HEK293 (cell line): ENCODE measurements at regions not wholly inside any gene's neighbourhood (a gene's known extent, or its start where the extent isn't known, plus 50 kb on each side); places are given as distances from the start of the nearest gene placed in this dataset.

ENCODE experiments used
- CTCF ChIA-PET: fragments of 350-600 bp; formaldehyde crosslinking; extraction: SDS; loops from one replicate; lab custom pipeline; 2021; ENCODE audit warnings: antibody characterized with exemption; lab: Yijun Ruan, JAX
- POLR2A ChIA-PET: fragments of 300-600 bp; formaldehyde crosslinking; extraction: SDS; loops from one replicate; lab custom pipeline; 2020; ENCODE audit warnings: antibody characterized with exemption, inconsistent platforms; lab: Yijun Ruan, JAX
- H3K27ac ChIP-seq: fragments of 200-500 bp; sonication (Bioruptor generic); 2 replicates; pipeline ENCODE4 v1.5.1; 2014; ENCODE audit warnings: low read depth, low read length, control low read depth, inconsistent platforms; ENCODE audit errors: extremely low read depth
- H3K36me3 ChIP-seq, 2 experiments: fragments of 200-500 bp in 1 of 2; sonication (Bioruptor generic) in 1 of 2; 1 replicate in 1 of 2; 2 replicates in 1 of 2; pipeline ENCODE4 v1.5.1; 2014 to 2017; ENCODE audit warnings: inconsistent platforms in 2 of 2, low read length in 2 of 2; ENCODE audit not compliant: control insufficient read depth in 2 of 2, insufficient read depth in 1 of 2
- H3K4me1 ChIP-seq: fragments of 200-500 bp; sonication (Bioruptor generic); 2 replicates; pipeline ENCODE4 v1.5.1; 2014; ENCODE audit warnings: mild to moderate bottlenecking, low read length, inconsistent platforms; ENCODE audit not compliant: control insufficient read depth, insufficient read depth
- H3K4me3 ChIP-seq: 2 replicates; pipeline ENCODE4 v1.5.1; 2011; ENCODE audit warnings: low read depth, mild to moderate bottlenecking, control low read depth, low read length, moderate library complexity
- H3K9me3 ChIP-seq: fragments of 200-500 bp; sonication (Bioruptor generic); 2 replicates; pipeline ENCODE4 v1.5.1; 2014; ENCODE audit warnings: low read depth, low read length, inconsistent platforms; ENCODE audit not compliant: control insufficient read depth, insufficient read depth
- HOXC10 ChIP-seq: sonication (generic); formaldehyde crosslinking; IDR thresholded peaks from 2 replicates; pipeline ENCODE4 v1.8.1; 2023; ENCODE audit warnings: mild to moderate bottlenecking, missing genetic modification reagents
- IKZF3 ChIP-seq: fragments of 450-650 bp; IDR thresholded peaks from 2 replicates; pipeline ENCODE4 v1.5.0; 2018; ENCODE audit warnings: missing biosample characterization, mild to moderate bottlenecking, missing genetic modification characterization, moderate library complexity
- SCRT1 ChIP-seq: fragments of 450-650 bp; formaldehyde crosslinking; IDR thresholded peaks from 2 replicates; pipeline ENCODE4 v1.5.1; 2016; ENCODE audit warnings: missing biosample characterization, missing genetic modification characterization, borderline replicate concordance
- ZBTB8A ChIP-seq: fragments of 450-650 bp; formaldehyde crosslinking; IDR thresholded peaks from 2 replicates; pipeline ENCODE4 v1.5.1; 2016; ENCODE audit warnings: missing biosample characterization, missing genetic modification characterization
- ZFP3 ChIP-seq: fragments of 450-650 bp; formaldehyde crosslinking; IDR thresholded peaks from 2 replicates; pipeline ENCODE4 v1.5.1; 2016; ENCODE audit warnings: low read depth, missing biosample characterization, missing genetic modification characterization
- ZNF184 ChIP-seq: fragments of 450-650 bp; IDR thresholded peaks from 2 replicates; pipeline ENCODE4 v1.5.1; 2018; ENCODE audit warnings: missing biosample characterization, mild to moderate bottlenecking, missing genetic modification characterization
- ZNF23 ChIP-seq: fragments of 450-650 bp; formaldehyde crosslinking; IDR thresholded peaks from 2 replicates; pipeline ENCODE4 v1.5.1; 2016; ENCODE audit warnings: missing biosample characterization, missing genetic modification characterization, borderline replicate concordance
- ZNF302 ChIP-seq: fragments of 450-650 bp; formaldehyde crosslinking; IDR thresholded peaks from 2 replicates; pipeline ENCODE4 v1.5.1; 2016; ENCODE audit warnings: missing biosample characterization, missing genetic modification characterization, low read depth
- ZNF350 ChIP-seq: fragments of 450-650 bp; formaldehyde crosslinking; IDR thresholded peaks from 2 replicates; pipeline ENCODE4 v1.5.0; 2017; ENCODE audit warnings: missing biosample characterization, mild to moderate bottlenecking, missing genetic modification characterization
- ZNF529 ChIP-seq: fragments of 450-650 bp; formaldehyde crosslinking; IDR thresholded peaks from 2 replicates; pipeline ENCODE4 v1.5.1; 2017; ENCODE audit warnings: missing genetic modification characterization, missing biosample characterization; ENCODE audit not compliant: insufficient replicate concordance
- ZNF558 ChIP-seq: fragments of 450-650 bp; formaldehyde crosslinking; IDR thresholded peaks from 2 replicates; pipeline ENCODE4 v1.5.1; 2016; ENCODE audit warnings: missing biosample characterization, missing genetic modification characterization
- ZNF596 ChIP-seq: fragments of 450-650 bp; IDR thresholded peaks from 2 replicates; pipeline ENCODE4 v1.5.0; 2018; ENCODE audit warnings: missing biosample characterization, mild to moderate bottlenecking, missing genetic modification characterization, moderate library complexity
- ZNF830 ChIP-seq: fragments of 450-650 bp; IDR thresholded peaks from 2 replicates; pipeline ENCODE4 v1.5.0; 2018; ENCODE audit warnings: missing biosample characterization, missing genetic modification characterization, low read depth, mild to moderate bottlenecking, moderate library complexity
- TF ChIP-seq, protein P1 (sequence below): fragments of 450-650 bp; formaldehyde crosslinking; IDR thresholded peaks from 2 replicates; pipeline ENCODE4 v1.5.1; 2016; ENCODE audit warnings: missing biosample characterization, missing genetic modification characterization, borderline replicate concordance

DNA sequence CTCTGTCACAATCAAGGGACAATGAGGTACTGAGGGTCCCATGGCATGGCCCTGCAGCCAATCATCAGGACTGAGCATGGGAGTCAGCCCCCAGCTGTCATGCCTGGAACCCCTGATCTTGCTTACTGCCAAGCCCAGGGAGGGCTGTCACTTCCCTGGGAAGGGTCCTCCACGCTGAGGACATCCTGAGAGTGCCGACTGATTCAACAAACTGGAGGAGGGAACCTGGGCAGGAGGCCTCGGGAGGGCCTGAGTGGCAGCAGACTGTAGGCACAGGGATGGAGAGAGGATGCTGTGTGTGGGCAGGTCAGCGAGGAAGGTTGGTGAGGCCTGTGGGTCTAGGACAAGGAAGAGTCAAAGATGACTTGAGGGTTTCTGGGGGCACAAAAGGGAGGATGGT is 154.3 kb downstream of the ZNF248 start:
- no peaks in the 10 kb centered on the region for H3K9me3 ChIP-seq
- H3K4me1 ChIP-seq = no peaks in the 10 kb centered on the region
- no peak for TF ChIP-seq ZNF350
- TF ChIP-seq, protein P1, sequence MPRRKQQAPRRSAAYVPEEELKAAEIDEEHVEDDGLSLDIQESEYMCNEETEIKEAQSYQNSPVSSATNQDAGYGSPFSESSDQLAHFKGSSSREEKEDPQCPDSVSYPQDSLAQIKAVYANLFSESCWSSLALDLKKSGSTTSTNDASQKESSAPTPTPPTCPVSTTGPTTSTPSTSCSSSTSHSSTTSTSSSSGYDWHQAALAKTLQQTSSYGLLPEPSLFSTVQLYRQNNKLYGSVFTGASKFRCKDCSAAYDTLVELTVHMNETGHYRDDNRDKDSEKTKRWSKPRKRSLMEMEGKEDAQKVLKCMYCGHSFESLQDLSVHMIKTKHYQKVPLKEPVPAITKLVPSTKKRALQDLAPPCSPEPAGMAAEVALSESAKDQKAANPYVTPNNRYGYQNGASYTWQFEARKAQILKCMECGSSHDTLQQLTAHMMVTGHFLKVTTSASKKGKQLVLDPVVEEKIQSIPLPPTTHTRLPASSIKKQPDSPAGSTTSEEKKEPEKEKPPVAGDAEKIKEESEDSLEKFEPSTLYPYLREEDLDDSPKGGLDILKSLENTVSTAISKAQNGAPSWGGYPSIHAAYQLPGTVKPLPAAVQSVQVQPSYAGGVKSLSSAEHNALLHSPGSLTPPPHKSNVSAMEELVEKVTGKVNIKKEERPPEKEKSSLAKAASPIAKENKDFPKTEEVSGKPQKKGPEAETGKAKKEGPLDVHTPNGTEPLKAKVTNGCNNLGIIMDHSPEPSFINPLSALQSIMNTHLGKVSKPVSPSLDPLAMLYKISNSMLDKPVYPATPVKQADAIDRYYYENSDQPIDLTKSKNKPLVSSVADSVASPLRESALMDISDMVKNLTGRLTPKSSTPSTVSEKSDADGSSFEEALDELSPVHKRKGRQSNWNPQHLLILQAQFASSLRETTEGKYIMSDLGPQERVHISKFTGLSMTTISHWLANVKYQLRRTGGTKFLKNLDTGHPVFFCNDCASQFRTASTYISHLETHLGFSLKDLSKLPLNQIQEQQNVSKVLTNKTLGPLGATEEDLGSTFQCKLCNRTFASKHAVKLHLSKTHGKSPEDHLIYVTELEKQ (tag by site-specific recombination) = no peak
- TF ChIP-seq ZFP3 (tag by site-specific recombination) = no peak
- no peak for TF ChIP-seq ZNF830 (tag by site-specific recombination)
- no peak for TF ChIP-seq ZNF23 (tag by site-specific recombination)
- TF ChIP-seq SCRT1 (tag by site-specific recombination) = no peak
- no peak for TF ChIP-seq IKZF3
- TF ChIP-seq, all 188 proteins: peak for 0
- ChIA-PET CTCF (no interaction called here), POLR2A (interaction anchor here (0.6 kb wide), 1 partner anchor 15 kb away, joined by 4 read pairs; no protein-coding TSS in a partner anchor)
- Histone ChIP-seq H3K36me3 (no peaks in the 10 kb centered on the region), H3K4me3 (no peak overlapping the region), H3K27ac (no peak overlapping the region)

DNA sequence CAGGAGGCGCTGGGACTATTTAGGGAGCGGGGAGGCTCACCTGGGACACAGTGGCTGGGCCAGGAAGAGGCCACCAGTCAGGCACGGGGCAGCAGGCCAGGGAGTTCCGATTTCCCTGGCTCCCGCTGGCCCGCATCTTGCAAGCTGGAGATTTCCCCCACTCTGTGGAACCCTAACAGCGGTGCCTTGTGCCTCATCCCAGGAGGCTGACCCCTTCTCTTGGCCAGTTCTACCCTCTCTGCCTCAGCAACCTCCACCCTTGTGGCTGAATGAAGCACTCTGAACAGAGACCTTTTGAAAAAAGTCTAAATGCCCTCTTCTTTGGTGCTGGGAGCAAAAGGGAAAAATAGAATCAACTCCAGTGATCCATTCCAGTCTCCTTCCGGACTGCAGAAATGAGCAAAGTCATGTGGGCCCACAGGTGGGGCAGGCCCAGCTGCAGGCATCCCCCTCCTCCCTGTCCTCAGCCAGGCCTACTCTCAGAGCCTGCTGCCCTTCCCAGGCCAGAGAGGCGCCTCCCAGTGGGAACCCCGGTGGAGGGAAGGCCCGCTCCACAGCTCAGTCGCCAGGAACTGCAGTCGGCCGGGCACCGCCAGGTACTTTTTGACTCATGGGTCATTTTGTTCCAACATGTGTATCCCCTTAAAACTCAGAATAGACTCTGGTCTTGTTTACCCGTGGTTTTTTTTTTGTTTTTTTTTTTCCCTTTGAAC is 155.5 kb downstream of the ZNF248 start:
- no peak for TF ChIP-seq ZNF596
- no peak for TF ChIP-seq ZNF558
- TF ChIP-seq ZBTB8A (tag by site-specific recombination) = no peak
- no peak for TF ChIP-seq ZNF529 (tag by site-specific recombination)
- no peak for TF ChIP-seq HOXC10 (CRISPR knock-in tag)
- no peak for TF ChIP-seq ZNF302 (tag by site-specific recombination)
- no peak overlapping the region for H3K27ac ChIP-seq
- CTCF ChIA-PET = no interaction called here

DNA sequence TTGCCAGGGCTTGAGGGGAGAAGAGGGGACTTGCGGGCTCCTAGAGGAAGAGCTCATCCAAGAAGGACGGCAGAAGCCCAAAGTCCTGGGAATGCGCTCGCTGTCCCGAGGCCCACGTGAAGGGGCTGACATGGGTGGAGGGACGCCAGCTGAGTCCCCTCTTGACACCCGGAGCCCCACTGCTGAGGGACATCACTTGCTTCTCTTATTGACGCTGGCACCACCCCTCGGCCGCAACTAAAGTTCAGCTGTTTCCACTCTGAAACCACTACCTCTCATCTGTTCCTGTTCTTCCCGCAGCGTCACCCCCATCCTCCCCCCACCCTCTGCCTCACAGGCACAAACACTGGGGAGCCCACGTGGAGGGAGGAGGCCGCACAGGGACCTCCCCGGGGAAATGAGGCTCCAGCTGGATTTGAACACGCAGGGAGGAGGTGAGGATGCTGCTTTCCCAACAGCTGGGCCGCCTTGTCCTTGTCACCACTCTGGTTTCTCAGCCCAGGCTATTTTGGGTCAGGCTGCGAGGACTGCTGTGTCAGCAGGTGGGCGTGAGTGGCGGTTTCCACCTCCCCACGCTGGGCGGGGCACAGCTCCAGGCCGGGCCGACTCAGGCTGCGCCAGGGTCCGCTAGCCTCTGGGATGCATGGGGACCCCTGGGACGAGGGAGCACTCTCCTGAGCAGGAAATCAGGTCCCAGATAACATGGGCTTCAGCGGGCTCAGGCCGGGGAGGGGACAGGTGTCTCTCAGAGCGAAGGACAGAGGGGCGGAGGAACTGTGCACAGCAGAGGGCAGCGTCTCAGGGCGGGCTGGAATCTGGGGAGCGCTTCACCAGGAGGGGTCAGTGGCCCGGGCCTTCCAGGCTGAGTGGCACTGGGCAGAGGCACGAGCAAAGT is 156.3 kb downstream of the ZNF248 start:
- H3K27ac ChIP-seq = no peak overlapping the region
- TF ChIP-seq ZNF184 (tag by site-specific recombination) = no peak
- CTCF ChIA-PET = no interaction called here
- H3K36me3 ChIP-seq = no peaks in the 10 kb centered on the region
- H3K9me3 ChIP-seq = no peaks in the 10 kb centered on the region
- H3K4me1 ChIP-seq = no peaks in the 10 kb centered on the region
- no peak overlapping the region for H3K4me3 ChIP-seq
- POLR2A ChIA-PET = no interaction called here

More for the DNA sequence above, 155.5 kb downstream of the ZNF248 start:
- Histone ChIP-seq H3K36me3 (no peaks in the 10 kb centered on the region), H3K4me3 (no peak overlapping the region), H3K4me1 (no peaks in the 10 kb centered on the region), H3K9me3 (no peaks in the 10 kb centered on the region)
- POLR2A ChIA-PET = no interaction called here
